ENCODE measurements at regions not wholly inside any gene's neighbourhood (a gene's known extent, or its start where the extent isn't known, plus 50 kb on each side); places are given as distances from the start of the nearest gene placed in this dataset.

DNA sequence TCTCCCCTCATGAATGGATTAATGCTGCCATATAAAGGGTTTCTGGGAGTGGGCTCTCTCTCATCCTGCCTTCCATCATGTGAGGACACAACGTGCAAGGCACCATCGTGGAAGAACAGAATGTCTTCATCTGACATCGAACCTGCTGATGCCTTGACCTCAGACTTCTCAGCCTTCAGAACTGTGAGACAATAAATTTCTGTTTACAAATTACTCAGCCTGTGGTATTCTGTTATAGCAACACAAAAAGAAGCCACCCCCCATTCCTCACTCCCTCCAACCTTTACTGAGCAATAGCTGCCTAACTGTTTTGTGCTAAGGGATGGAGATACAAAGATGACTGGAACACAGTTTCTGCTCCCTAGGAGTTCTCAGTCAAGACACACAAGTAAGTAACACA is 106.1 kb upstream of the PLET1 start:
- DNase-seq: no peak
- H3K9ac ChIP-seq (ENCODE audit: low read depth in 2 of 2, low read length in 2 of 2): no peak overlapping the region
- no peaks in the 10 kb centered on the region for H3K9me3 ChIP-seq
- no peaks in the 10 kb centered on the region for H3K36me3 ChIP-seq
- H3K4me1 ChIP-seq: no peaks in the 10 kb centered on the region
- no peak for TF ChIP-seq CTCF (IDR thresholded peaks at IDR 0.05)
- no peak overlapping the region for H3K4me3 ChIP-seq
- H3K27me3 ChIP-seq: no peaks in the 10 kb centered on the region
- H3K27ac ChIP-seq: no peak overlapping the region
- intact Hi-C loops (cut with DNase I): no loop called here

- no peaks in the 10 kb centered on the region for H3K9me3 ChIP-seq
- no peak overlapping the region for H3K4me3 ChIP-seq
- H3K36me3 ChIP-seq: no peaks in the 10 kb centered on the region
- TF ChIP-seq CTCF (IDR thresholded peaks at IDR 0.05): no peak
- no peaks in the 10 kb centered on the region for H3K27me3 ChIP-seq
- no peak overlapping the region for H3K9ac ChIP-seq (ENCODE audit: low read depth in 2 of 2, low read length in 2 of 2)
- intact Hi-C loops (cut with DNase I): no loop called here
- no peak overlapping the region for H3K27ac ChIP-seq
- H3K4me1 ChIP-seq: no peaks in the 10 kb centered on the region
- no peak for DNase-seq
Observed at GRCh38 chr11:112367461-112367860, 106.8 kb upstream of the PLET1 start.

- no peaks in the 10 kb centered on the region for H3K4me1 ChIP-seq
- no peak for DNase-seq
- H3K27me3 ChIP-seq: no peaks in the 10 kb centered on the region
- no peak overlapping the region for H3K27ac ChIP-seq
- TF ChIP-seq CTCF (IDR thresholded peaks at IDR 0.05): no peak
- H3K4me3 ChIP-seq: no peak overlapping the region
- no peaks in the 10 kb centered on the region for H3K36me3 ChIP-seq
- no peak overlapping the region for H3K9ac ChIP-seq (ENCODE audit: low read depth in 2 of 2, low read length in 2 of 2)
- intact Hi-C loops (cut with DNase I): no loop called here
- no peaks in the 10 kb centered on the region for H3K9me3 ChIP-seq
Observed at GRCh38 chr11:112367895-112368294, 107.2 kb upstream of the PLET1 start.

GRCh38 chr11:112368381-112368780 is 107.7 kb upstream of the PLET1 start:
- intact Hi-C loops (cut with DNase I): no loop called here
- Histone ChIP-seq H3K4me1 (no peaks in the 10 kb centered on the region), H3K9me3 (no peaks in the 10 kb centered on the region), H3K36me3 (no peaks in the 10 kb centered on the region), H3K27me3 (no peaks in the 10 kb centered on the region), H3K4me3 (no peak overlapping the region), H3K27ac (no peak overlapping the region), H3K9ac (ENCODE audit: low read depth in 2 of 2, low read length in 2 of 2) (no peak overlapping the region)
- no peak for DNase-seq
- TF ChIP-seq CTCF (IDR thresholded peaks at IDR 0.05): no peak

- no peak for TF ChIP-seq CTCF (IDR thresholded peaks at IDR 0.05)
Observed at GRCh38 chr11:112369374-112369773, 108.7 kb upstream of the PLET1 start.

DNA sequence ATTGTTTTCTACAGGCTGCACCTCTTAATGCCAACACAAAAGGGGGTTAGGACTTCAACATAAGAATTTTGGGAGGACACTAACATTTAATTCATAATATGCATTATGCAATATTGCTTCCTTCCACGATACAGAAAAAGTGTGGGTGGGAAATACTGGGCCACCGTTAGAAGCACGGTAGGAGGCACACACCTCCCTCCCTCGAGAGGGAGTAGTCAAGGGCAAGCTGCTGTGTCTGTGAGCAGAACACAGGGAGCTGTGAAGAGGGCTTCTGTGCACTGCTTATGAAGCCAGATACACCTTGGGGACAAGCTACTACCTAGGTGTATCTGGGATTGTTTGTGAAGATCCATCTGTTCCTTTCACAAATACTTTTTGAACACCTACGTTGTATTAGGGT is 109.3 kb upstream of the PLET1 start:
- H3K9me3 ChIP-seq: no peaks in the 10 kb centered on the region
- intact Hi-C loops (cut with DNase I): no loop called here
- no peak overlapping the region for H3K27ac ChIP-seq
- DNase-seq: no peak
- TF ChIP-seq CTCF (IDR thresholded peaks at IDR 0.05): no peak
- no peaks in the 10 kb centered on the region for H3K27me3 ChIP-seq
- no peak overlapping the region for H3K4me3 ChIP-seq
- no peak overlapping the region for H3K9ac ChIP-seq (ENCODE audit: low read depth in 2 of 2, low read length in 2 of 2)
- no peaks in the 10 kb centered on the region for H3K36me3 ChIP-seq
- no peaks in the 10 kb centered on the region for H3K4me1 ChIP-seq

More at GRCh38 chr11:112369374-112369773, 108.7 kb upstream of the PLET1 start:
- no peaks in the 10 kb centered on the region for H3K27me3 ChIP-seq
- no peaks in the 10 kb centered on the region for H3K9me3 ChIP-seq
- no peak overlapping the region for H3K4me3 ChIP-seq
- no peak overlapping the region for H3K27ac ChIP-seq
- no peak for DNase-seq
- H3K9ac ChIP-seq (ENCODE audit: low read depth in 2 of 2, low read length in 2 of 2): no peak overlapping the region
- intact Hi-C loops (cut with DNase I): no loop called here
- H3K4me1 ChIP-seq: no peaks in the 10 kb centered on the region
- no peaks in the 10 kb centered on the region for H3K36me3 ChIP-seq

Measured in colonic mucosa (tissue), 4 donors.